HT-29 (cell line): ENCODE measurements at regions not wholly inside any gene's neighbourhood (a gene's known extent, or its start where the extent isn't known, plus 50 kb on each side); places are given as distances from the start of the nearest gene placed in this dataset.
A peak's percentile ranks its signal among the peaks of the same experiment; 100 is the strongest.

ENCODE experiments used
- DNase-seq: peaks from one replicate; pipeline ENCODE4 v3.0.0-alpha.2; 2015; ENCODE audit warnings: low spot score

- DNase-seq: no peak
Observed at GRCh38 chr14:22052795-22053194, 379.2 kb upstream of the OR4E1 start.

DNA sequence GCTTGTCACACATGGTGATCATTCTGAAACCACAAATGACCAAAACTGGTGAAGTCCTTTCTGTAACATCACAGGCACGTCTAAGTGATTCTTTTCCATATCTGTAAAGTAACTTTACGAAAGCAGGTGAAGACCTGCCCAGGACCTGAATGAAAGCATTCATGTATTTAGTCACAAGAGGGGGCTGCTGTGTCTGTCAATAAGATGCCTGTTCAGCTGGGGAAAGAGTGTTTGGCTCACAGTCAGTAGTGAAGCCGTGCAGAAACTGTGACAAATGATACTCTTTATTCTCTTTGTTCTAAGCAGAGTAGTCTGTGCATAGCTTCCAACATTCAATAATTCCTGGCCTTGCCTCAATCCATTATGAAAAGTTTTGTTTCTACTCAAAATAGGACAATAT lies 373.5 kb upstream of the OR4E1 start:
- peak; percentile 19 for DNase-seq

- DNase-seq: no peak
Observed at GRCh38 chr14:22046063-22046462, 372.4 kb upstream of the OR4E1 start.

DNA sequence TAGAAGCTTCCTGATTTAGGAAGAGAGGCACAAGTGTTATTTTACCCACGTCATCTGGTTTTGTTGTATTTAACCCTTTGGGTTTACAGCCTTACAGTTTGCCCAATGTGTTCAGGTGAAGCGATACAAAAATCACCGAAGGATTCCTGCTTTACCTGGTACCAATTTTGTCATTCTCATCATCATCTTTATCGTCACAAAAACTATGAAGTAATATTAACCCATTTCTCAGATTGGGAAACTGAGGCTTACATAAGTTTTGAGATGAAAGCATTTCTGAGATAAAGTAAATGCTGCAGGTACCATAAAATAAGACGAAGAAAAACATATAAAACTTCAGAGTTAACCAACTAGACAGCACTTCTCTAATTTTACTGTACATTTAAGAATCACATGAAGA lies 370.6 kb upstream of the OR4E1 start:
- no peak for DNase-seq

GRCh38 chr14:22040781-22041125 lies 367.1 kb upstream of the OR4E1 start:
- DNase-seq: no peak

DNA sequence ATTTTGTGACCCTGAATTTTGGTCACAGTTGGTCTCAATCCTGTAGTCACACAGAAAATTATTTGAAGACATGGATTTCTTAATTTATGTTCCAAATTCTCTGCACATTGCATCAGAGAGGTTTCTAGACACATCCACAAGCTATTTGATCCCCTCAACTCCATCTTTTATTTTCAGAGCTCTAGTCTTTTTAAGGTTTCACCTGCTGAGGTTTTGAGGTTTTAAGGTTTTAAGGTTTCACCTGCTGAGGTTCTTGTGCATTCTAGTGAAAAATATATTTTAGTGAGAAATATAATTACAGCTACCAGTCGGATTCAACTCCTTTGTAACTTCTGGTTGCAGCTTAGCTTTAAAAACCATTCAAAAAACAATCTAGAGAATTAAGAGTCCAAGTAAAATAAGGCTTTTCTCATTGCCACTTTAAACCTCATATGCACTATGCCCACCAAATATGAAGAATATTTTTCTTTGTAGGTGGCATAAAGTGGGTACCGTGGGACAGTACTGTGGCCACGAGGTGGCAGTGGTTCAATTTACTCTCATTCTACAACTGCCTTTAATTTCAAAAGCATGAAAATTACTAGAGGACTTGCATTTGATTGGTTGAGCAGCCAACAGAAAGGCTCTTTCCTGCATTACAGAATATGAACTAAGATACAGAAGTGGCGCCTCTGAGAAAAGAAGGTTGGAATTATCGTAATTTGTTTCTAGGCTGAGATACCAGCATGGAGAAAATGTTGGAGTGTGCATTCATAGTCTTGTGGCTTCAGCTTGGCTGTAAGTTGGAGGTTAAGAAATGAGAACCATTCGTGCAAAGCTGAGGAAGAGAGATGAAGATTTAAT lies 366.5 kb upstream of the OR4E1 start:
- peak; percentile 36 for DNase-seq

- no peak for DNase-seq
Observed at GRCh38 chr14:22036541-22037239, 363.1 kb upstream of the OR4E1 start.

- no peak for DNase-seq
Observed at GRCh38 chr14:22026527-22026926, 352.9 kb upstream of the OR4E1 start.

DNA sequence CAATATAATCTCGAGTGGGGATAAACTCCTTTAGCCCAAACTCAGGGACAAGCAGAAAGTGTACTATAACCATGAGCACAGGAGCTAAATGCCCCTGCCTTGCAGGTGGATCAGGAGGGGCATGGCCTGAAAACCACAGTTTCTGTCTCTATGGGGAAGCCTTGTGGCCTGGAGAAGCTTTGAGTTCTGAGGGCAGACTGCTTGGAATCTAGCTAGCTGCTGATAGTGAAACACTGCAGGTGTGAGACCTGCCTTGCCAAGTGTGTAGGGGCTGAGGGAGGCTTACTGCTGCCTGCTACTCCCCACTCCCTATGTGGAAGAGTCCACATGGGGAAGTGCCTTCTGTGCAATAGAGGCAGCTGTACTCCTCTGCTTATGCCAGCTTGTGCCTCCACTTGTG lies 352.3 kb upstream of the OR4E1 start:
- DNase-seq: no peak

- no peak for DNase-seq
Observed at GRCh38 chr14:22024137-22024536, 350.5 kb upstream of the OR4E1 start.

DNA sequence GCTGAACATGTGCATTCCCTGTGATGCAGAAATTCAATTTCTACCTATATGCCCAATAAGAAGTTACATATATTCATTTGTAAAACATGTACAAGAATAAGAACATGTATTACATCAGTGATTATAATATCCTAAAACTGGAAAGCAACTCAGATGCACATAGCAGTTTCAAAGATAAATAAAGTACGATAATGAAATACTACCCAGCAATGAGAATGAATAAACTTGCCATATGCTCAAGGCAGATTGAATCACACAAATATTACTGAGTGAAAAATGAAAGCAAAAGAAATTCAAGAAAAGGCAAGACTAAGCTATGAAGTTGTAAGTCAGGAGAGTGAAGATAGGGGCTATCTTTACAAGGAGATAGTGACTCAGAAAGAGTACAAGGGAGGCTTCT lies 345.3 kb upstream of the OR4E1 start:
- DNase-seq: no peak

DNA sequence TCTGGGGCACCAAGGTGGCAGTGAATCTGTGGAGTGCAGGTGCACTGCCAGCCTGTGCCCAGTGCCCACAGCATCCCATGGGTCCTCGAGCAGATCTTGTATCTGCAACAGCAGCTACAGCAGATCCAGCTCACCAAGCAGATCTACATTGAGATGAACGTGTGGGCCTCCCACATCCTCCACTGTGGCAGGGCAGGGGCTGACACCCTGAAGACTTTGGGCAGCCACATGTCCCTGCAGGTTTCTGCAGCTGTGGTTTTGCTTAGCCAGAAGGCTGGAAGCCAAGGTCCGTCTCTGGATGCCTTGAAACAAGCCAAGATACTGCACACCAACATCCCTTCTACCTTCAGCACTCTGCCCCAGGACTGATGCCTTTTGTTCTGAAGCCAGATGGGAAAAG lies 338.8 kb upstream of the OR4E1 start:
- no peak for DNase-seq

DNA sequence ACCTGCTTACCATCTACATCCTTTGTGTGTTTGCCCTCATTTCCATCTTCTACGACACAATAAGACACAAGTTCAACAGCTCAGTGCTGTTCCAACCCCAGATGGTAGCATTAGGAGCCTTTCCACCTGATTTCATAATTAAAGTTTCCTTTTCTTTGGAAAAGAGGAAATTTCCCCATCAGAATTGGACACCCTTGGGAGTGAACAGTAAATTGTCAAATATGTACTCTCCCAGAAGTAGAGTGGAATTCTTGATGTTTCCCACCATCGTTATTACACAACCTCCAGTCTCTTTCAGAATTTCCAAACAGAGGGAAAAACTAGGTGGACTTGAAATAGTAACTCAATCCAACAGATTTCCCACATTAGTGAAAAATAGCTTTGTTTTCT lies 337.6 kb upstream of the OR4E1 start:
- no peak for DNase-seq

DNA sequence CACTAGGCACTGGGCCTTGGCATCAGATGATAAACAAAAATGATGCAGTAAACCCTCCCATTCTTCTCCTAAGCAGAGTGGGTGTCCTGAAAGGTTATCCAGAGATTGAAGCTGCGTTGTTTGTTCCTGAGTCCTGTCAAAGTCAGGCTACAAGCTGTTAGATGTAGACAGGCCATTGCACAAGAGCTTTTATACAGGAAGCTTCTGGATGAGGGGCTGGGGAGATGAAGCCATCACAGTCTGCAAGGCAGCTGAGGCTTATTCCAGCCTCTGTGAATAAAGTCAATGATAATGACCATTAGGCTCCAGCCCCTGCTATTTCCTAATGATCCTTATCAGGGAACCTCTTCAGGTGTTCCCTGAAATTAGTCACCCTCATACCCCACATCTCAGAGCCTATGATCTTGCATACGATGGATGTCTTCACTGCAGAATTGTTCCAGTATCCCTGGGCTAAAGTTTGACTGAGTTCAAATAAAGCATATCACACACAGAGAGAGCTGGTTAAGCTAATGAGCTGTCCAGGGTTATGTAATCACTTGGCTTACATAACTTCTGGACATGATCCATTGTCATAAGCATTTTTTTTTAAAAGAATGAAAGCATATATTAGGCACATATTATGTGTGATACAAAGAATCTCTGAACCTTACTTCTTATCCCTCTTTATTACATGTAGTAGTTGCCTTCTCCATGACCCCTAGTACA lies 337.1 kb upstream of the OR4E1 start:
- DNase-seq: no peak

DNA sequence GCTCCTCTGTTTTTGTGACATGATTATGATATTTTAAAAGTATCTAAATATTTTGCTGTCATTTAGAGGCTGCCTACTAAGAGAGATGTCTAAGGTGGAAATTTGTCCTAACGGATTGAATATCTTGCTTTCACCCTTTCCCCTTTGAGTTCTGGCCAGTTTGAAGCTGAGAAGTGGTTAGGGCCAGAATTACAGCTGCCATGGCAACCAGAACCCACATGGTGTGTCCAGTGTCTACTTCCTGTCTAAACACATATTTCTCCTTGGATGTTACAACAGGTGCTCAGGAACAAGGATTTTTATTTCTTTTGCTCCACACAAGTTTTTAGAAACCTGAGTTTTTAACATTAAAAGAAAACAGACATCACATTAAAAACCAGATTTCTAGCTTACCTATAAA lies 335.1 kb upstream of the OR4E1 start:
- no peak for DNase-seq

DNA sequence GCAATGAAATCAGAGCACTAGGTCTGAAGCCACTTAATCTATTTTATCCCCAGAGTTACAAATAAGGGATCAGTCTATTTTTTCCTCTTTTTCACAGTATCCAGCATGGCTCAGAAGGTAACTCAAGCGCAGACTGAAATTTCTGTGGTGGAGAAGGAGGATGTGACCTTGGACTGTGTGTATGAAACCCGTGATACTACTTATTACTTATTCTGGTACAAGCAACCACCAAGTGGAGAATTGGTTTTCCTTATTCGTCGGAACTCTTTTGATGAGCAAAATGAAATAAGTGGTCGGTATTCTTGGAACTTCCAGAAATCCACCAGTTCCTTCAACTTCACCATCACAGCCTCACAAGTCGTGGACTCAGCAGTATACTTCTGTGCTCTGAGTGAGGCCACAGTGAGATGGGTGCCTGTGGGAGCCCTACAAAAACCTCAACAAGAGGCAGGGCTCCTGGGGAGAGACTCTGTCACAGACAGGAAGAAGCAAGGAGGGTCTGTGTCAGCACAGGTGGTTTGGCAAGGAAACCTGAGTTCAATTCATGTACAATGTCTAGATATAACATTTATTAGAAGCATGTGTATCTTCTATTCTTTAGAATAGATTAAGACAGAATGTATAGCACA lies 334.3 kb upstream of the OR4E1 start:
- DNase-seq: no peak

DNA sequence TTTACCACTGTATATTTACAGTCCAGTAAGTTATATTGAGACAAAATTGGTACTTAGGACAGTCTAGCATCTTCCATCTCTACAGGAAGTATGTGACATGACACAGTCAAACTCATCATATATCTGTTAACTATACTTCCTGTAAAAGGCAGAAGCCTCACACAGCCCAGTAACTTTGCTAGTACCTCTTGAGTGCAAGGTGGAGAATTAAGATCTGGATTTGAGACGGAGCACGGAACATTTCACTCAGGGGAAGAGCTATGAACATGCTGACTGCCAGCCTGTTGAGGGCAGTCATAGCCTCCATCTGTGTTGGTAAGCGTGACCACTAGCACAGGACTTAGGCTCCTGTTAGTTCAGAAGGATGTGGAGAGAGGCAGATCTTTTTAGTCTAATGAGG lies 333.7 kb upstream of the OR4E1 start:
- no peak for DNase-seq

GRCh38 chr14:22003461-22003860 lies 329.8 kb upstream of the OR4E1 start:
- DNase-seq: no peak

DNA sequence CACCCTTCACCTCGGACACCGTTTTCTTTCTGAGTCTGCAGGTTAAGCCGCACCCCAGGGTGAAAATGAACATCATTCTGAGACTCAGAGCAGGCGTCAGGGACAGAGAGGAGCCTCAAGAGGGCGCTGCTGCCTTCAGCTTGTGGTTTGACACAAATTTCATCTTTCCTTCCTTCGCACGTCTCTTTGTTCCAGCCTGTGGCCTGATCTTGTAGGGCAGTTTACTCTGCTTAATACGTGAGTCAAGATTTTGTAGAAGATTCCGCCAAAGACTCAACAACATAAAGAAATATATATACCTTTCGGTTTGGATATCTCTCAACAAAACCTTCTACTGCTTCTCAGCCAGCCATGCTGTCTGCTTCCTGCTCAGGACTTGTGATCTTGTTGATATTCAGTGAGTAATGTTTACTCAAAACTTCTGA lies 329.3 kb upstream of the OR4E1 start:
- peak; percentile 29 for DNase-seq

GRCh38 chr14:21999402-21999801 lies 325.8 kb upstream of the OR4E1 start:
- DNase-seq: no peak

DNA sequence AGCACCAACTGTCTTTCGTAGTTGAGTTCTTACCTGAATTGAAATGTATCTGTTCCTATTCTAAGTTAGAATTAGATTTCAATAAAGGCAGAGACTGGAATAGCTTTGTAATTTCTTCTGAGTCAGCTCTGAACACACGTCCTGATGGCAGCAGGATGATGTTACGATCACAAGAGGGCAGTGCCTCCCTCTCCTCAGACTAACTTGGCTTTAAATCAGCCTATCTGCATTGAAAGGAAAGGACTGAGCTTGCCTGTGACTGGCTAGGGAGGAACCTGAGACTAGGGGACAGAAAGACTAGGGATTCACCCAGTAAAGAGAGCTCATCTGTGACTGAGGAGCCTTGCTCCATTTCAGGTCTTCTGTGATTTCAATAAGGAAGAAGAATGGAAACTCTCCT lies 323.7 kb upstream of the OR4E1 start:
- DNase-seq: peak; percentile 22

GRCh38 chr14:21995332-21995731 lies 321.7 kb upstream of the OR4E1 start:
- no peak for DNase-seq
